Pancreas (tissue), 10 donors: ENCODE measurements at regions not wholly inside any gene's neighbourhood (a gene's known extent, or its start where the extent isn't known, plus 50 kb on each side); places are given as distances from the start of the nearest gene placed in this dataset.

Experiments
- ATAC-seq, 4 donors: fragments of 200-7000 bp; cut with Tn5 transposase; one replicate each; pipeline versions ENCODE4 v1.8.0 to v1.9.1; 2020; ENCODE audit warnings: mild to moderate bottlenecking in 4 of 4, moderate library complexity in 4 of 4
- DNase-seq, 6 donors: peaks; one replicate each; pipeline ENCODE4 v3.0.0-alpha.2; 2020
- FAIRE-seq: peaks from 2 replicates; lab custom pipeline; 2012; peaks lifted over from hg19 to GRCh38; lab: Jason Lieb, UNC
- H3K27ac ChIP-seq, 4 donors: fragments of 200-600 bp; sonication (generic); 1 replicate in 3 of 4; 2 replicates in 1 of 4; pipeline versions ENCODE4 v1.5.0 to v1.8.0; 2020
- H3K27me3 ChIP-seq, 4 donors: fragments of 200-600 bp; one replicate each; pipeline ENCODE4 v1.8.0; 2021
- H3K36me3 ChIP-seq, 3 donors: fragments of 200-600 bp; sonication (generic) in 1 of 3; one replicate each; pipeline versions ENCODE4 v1.5.0 to v1.8.0; 2020 to 2021
- H3K4me1 ChIP-seq, 3 donors: fragments of 200-600 bp; one replicate each; pipeline ENCODE4 v1.8.0; 2021
- H3K4me3 ChIP-seq, 4 donors: fragments of 200-600 bp; sonication (generic) in 2 of 4; one replicate each; pipeline versions ENCODE4 v1.5.0 to v1.8.0; 2020 to 2021
- H3K9me3 ChIP-seq, 4 donors: fragments of 200-600 bp; one replicate each; pipeline ENCODE4 v1.8.0; 2021
- CTCF ChIP-seq, 4 donors: fragments of 200-600 bp; sonication (generic) in 3 of 4; IDR thresholded peaks; one replicate each; pipeline versions ENCODE4 v1.5.0 to v1.8.0; 2021; ENCODE audit warnings: antibody characterized with exemption in 4 of 4
- WGBS, 2 donors: extraction: QIAGEN DNeasy Blood & Tissue Kit; methylation state at CpG; one replicate each; pipeline ENCODE4 v1.1.7; 2013; 5-methylcytosine and 5-hydroxymethylcytosine counted together
- intact Hi-C, 3 donors: fragments of 100-400 bp; cut with DNase I; formaldehyde crosslinking; loops; one replicate each; pipeline versions ENCODE4 v1.11.1 to v1.14.2; 2022
- donor health status: healthy with polysubstance abuse.
- donor health status: DM: no; HTN: no; CAD: no; lungs with moderate emphysema.
- donor health status: DM: no; HTN: no; CAD: no.
- donor health status: control.
- donor health status: control.
- donor health status: Bipolar disorder and iron deficiency.
- donor health status: DM: yes; HTN: yes; CAD: no.
- donor health status: DM: no; HTN: no; CAD: no.
- donor health status: DM: no; HTN: no; CAD: no.
- donor health status: DM: yes; HTN: yes; CAD: no.

- H3K27ac ChIP-seq: no peak overlapping the region
- no peak for FAIRE-seq
- no peak for DNase-seq
- TF ChIP-seq CTCF (IDR thresholded peaks at IDR 0.05): no peak
- no peaks in the 10 kb centered on the region for H3K9me3 ChIP-seq
- H3K27me3 ChIP-seq: no peaks in the 10 kb centered on the region
- 39 to 49% methylated on average over 2 of the region's 2 CpGs for WGBS, 2 donors
- no peak overlapping the region for H3K4me3 ChIP-seq
- intact Hi-C loops: no loop called here
- H3K36me3 ChIP-seq: no peaks in the 10 kb centered on the region
- H3K4me1 ChIP-seq: no peaks in the 10 kb centered on the region
- no peak for ATAC-seq
These were observed 88.2 kb downstream of the TMA16 start for GRCh38 chr4:163582703-163583102.

- no peaks in the 10 kb centered on the region for H3K9me3 ChIP-seq
- ATAC-seq: no peak
- TF ChIP-seq CTCF (IDR thresholded peaks at IDR 0.05): no peak
- H3K27me3 ChIP-seq: no peaks in the 10 kb centered on the region
- no peak for DNase-seq
- no peak overlapping the region for H3K4me3 ChIP-seq
- intact Hi-C loops: no loop called here
- H3K4me1 ChIP-seq: peaks cover 0 to 8% (median 0%) of the 10 kb centered on the region in 3 donors
- H3K36me3 ChIP-seq: no peaks in the 10 kb centered on the region
- WGBS, 2 donors: 67 to 72% methylated on average over 3 of the region's 3 CpGs
- H3K27ac ChIP-seq: no peak overlapping the region
- no peak for FAIRE-seq
These were observed 93.4 kb downstream of the TMA16 start for GRCh38 chr4:163587867-163588266.

DNA sequence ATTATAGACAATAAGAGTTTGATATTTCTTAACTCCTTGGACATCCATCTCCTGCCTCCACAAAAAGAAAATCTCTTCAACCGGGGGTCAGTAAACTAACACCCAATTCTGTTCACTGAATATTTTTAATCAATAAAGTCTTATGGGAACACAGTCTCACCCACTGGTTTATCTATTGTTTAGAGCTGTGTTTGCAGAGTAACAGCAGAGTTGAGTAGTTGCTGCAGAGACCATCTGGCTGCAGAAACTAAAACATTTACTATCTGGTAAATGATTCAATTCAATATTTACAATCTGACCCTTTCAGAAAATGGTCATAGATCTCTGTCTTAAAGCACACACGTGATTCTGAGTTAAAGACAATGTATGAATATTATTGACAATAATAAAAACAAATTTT, 94.0 kb downstream of the TMA16 start:
- no peak for DNase-seq
- no peak for FAIRE-seq
- H3K27me3 ChIP-seq: no peaks in the 10 kb centered on the region

GRCh38 chr4:163590103-163590502, 95.6 kb downstream of the TMA16 start:
- H3K36me3 ChIP-seq: no peaks in the 10 kb centered on the region
- DNase-seq (no peak), ATAC-seq (no peak), FAIRE-seq (no peak)
- no peak overlapping the region for H3K27ac ChIP-seq
- no peaks in the 10 kb centered on the region for H3K27me3 ChIP-seq
- no peaks in the 10 kb centered on the region for H3K9me3 ChIP-seq
- H3K4me1 ChIP-seq: peaks cover 0 to 8% (median 0%) of the 10 kb centered on the region in 3 donors
- 7 to 13% methylated on average over 1 of the region's 1 CpG for WGBS, 2 donors
- no peak overlapping the region for H3K4me3 ChIP-seq
- no peak for TF ChIP-seq CTCF (IDR thresholded peaks at IDR 0.05)
- intact Hi-C loops: no loop called here

More for the DNA sequence above, 94.0 kb downstream of the TMA16 start:
- Histone ChIP-seq H3K27ac (no peak overlapping the region), H3K36me3 (no peaks in the 10 kb centered on the region), H3K4me1 (peaks cover 0 to 8% (median 0%) of the 10 kb centered on the region in 3 donors), H3K9me3 (no peaks in the 10 kb centered on the region), H3K4me3 (no peak overlapping the region)
- WGBS, 2 donors: 11% methylated on average over 2 of the region's 2 CpGs
- ATAC-seq: peak in 2 of 4 donors; percentile 37 to 79
- intact Hi-C loops: no loop called here
- no peak for TF ChIP-seq CTCF (IDR thresholded peaks at IDR 0.05)

DNA sequence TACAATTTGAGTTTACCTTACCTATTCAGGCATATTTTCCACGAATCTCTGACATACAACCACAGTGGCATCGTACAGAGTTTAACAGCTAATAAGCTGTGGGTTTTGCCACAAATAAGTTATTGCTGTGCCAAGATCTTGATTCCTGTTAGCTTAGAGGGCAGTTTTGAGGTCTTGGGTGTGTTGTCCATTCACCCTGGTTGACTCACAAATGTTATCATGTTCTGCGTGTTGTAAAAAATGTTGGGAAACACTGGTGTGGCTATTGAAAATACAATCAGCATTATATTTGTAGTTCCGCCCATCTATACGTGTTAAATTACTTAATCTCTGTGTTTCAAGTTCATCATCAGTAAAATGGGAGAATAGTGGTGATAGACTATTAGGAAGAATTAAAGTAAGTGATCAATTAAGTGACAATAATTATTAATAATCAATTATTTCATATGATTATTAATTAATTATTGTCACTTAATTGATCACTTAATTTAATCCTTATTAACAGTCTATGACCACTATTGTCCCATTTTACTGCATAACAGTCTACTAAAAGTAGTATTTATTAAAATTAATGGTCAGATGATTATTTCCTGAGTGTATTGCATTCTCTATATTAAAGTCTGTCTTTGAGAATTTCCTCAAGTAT, 96.3 kb downstream of the TMA16 start:
- ATAC-seq: no peak
- intact Hi-C loops: no loop called here

More for the DNA sequence above, 96.3 kb downstream of the TMA16 start:
- Histone ChIP-seq H3K27ac (no peak overlapping the region), H3K4me1 (peaks cover 0 to 8% (median 0%) of the 10 kb centered on the region in 3 donors), H3K27me3 (no peaks in the 10 kb centered on the region), H3K36me3 (no peaks in the 10 kb centered on the region), H3K4me3 (no peak overlapping the region), H3K9me3 (no peaks in the 10 kb centered on the region)
- TF ChIP-seq CTCF (IDR thresholded peaks at IDR 0.05): no peak
- FAIRE-seq (no peak), DNase-seq (no peak)
- WGBS, 2 donors: 40 to 52% methylated on average over 5 of the region's 5 CpGs
